WTC11 (cell line): ENCODE measurements at regions not wholly inside any gene's neighbourhood (a gene's known extent, or its start where the extent isn't known, plus 50 kb on each side); places are given as distances from the start of the nearest gene placed in this dataset.

Experiments used
- CREM ChIP-seq: sonication (generic); formaldehyde crosslinking; IDR thresholded peaks from 2 replicates; pipeline ENCODE4 v1.8.1; 2022; ENCODE audit warnings: mild to moderate bottlenecking, missing genetic modification reagents, moderate library complexity
- CTCF ChIP-seq: fragments of 200-600 bp; IDR thresholded peaks from 2 replicates; pipeline ENCODE4 v1.8.0; 2022; ENCODE audit warnings: antibody characterized with exemption
- E2F4 ChIP-seq: sonication (generic); formaldehyde crosslinking; IDR thresholded peaks from 2 replicates; pipeline ENCODE4 v1.8.1; 2022; ENCODE audit warnings: low read depth, mild to moderate bottlenecking, moderate library complexity, missing genetic modification reagents, borderline replicate concordance
- JUN ChIP-seq: sonication (generic); formaldehyde crosslinking; IDR thresholded peaks from 2 replicates; pipeline ENCODE4 v1.8.0; 2023; ENCODE audit warnings: mild to moderate bottlenecking, missing genetic modification reagents
- NR1H2 ChIP-seq: sonication (generic); formaldehyde crosslinking; IDR thresholded peaks from 2 replicates; pipeline ENCODE4 v1.9.0; 2021; ENCODE audit warnings: mild to moderate bottlenecking, moderate library complexity, missing genetic modification reagents
- TF ChIP-seq, protein P1 (sequence below): sonication (generic); formaldehyde crosslinking; conservative IDR thresholded peaks from 2 replicates; pipeline ENCODE4 v1.8.1; 2022; ENCODE audit warnings: mild to moderate bottlenecking, missing genetic modification reagents

DNA sequence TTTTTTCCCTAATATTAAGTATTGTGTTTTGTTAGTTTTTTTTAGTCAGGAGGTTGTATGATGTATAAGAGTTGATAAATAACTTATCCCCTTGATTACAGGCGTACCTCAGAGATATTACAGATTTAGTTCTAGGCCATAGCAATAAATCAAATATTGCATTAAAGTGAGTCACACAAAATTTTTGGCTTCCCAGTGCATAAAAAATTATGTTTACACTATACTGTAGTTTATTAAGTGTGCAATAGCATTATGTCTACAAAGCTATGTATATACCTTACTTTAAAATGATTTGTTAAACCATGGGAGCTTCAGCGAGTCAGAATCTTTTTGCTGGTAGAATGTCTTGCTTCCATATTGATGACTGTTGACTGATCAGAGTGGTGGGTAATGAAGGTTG lies 1180.6 kb upstream of the CDH18 start:
- TF ChIP-seq CTCF: no peak
- TF ChIP-seq, protein P1, sequence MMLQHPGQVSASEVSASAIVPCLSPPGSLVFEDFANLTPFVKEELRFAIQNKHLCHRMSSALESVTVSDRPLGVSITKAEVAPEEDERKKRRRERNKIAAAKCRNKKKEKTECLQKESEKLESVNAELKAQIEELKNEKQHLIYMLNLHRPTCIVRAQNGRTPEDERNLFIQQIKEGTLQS (CRISPR knock-in tag): no peak
- no peak for TF ChIP-seq CREM (CRISPR knock-in tag)
- TF ChIP-seq E2F4: no peak
- TF ChIP-seq JUN: no peak
- no peak for TF ChIP-seq NR1H2
